HepG2 (cell line): ENCODE measurements at regions not wholly inside any gene's neighbourhood (a gene's known extent, or its start where the extent isn't known, plus 50 kb on each side); places are given as distances from the start of the nearest gene placed in this dataset.

Experiments used
- ARID3A ChIP-seq: IDR thresholded peaks from 2 replicates; pipeline ENCODE4 v1.6.1; 2012; ENCODE audit warnings: low read depth, low read length, improper control_type of control experiment
- ARID5B ChIP-seq: IDR thresholded peaks from 2 replicates; pipeline ENCODE4 v1.4.0; 2020; ENCODE audit warnings: mild to moderate bottlenecking, missing genetic modification reagents
- BCL6 ChIP-seq: IDR thresholded peaks from 2 replicates; pipeline ENCODE4 v1.6.1; 2016; ENCODE audit warnings: missing genetic modification reagents, missing compliant biosample characterization
- FOXP4 ChIP-seq: sonication (generic); formaldehyde crosslinking; IDR thresholded peaks from 2 replicates; pipeline ENCODE4 v1.4.0; 2020; ENCODE audit warnings: missing genetic modification reagents
- GABPB1 ChIP-seq: IDR thresholded peaks from 2 replicates; pipeline ENCODE4 v1.6.1; 2016; ENCODE audit warnings: mild to moderate bottlenecking, missing genetic modification reagents, moderate library complexity, missing compliant biosample characterization
- KDM3A ChIP-seq: IDR thresholded peaks from 2 replicates; pipeline ENCODE4 v1.6.1; 2018; ENCODE audit warnings: low read depth, missing compliant biosample characterization
- KLF13 ChIP-seq: sonication (generic); formaldehyde crosslinking; IDR thresholded peaks from 2 replicates; pipeline ENCODE4 v1.4.0; 2020; ENCODE audit warnings: mild to moderate bottlenecking, missing genetic modification reagents
- NFAT5 ChIP-seq: sonication (generic); formaldehyde crosslinking; IDR thresholded peaks from 2 replicates; pipeline ENCODE4 v1.4.0; 2020; ENCODE audit warnings: missing genetic modification reagents
- SIX1 ChIP-seq: sonication (generic); formaldehyde crosslinking; IDR thresholded peaks from 2 replicates; pipeline ENCODE4 v1.4.0; 2020; ENCODE audit warnings: missing genetic modification reagents, borderline replicate concordance
- ZNF160 ChIP-seq: sonication (generic); formaldehyde crosslinking; IDR thresholded peaks from 2 replicates; pipeline ENCODE4 v1.8.0; 2022; ENCODE audit warnings: mild to moderate bottlenecking, inconsistent platforms, missing genetic modification reagents
- ZNF263 ChIP-seq: sonication (generic); formaldehyde crosslinking; IDR thresholded peaks from 2 replicates; pipeline ENCODE4 v1.4.0; 2020; ENCODE audit warnings: missing genetic modification reagents
- ZNF530 ChIP-seq: sonication (generic); formaldehyde crosslinking; IDR thresholded peaks from 2 replicates; pipeline ENCODE4 v1.5.0; 2020; ENCODE audit warnings: low read depth, mild to moderate bottlenecking, missing genetic modification reagents
- ZNF800 ChIP-seq: sonication (generic); formaldehyde crosslinking; IDR thresholded peaks from 2 replicates; pipeline ENCODE4 v1.4.0; 2020; ENCODE audit warnings: missing genetic modification reagents
- ZNF878 ChIP-seq: sonication (generic); formaldehyde crosslinking; IDR thresholded peaks from 2 replicates; pipeline ENCODE4 v1.8.1; 2023; ENCODE audit warnings: mild to moderate bottlenecking, missing genetic modification reagents, moderate library complexity

GRCh38 chr22:26763633-26764361, 106.4 kb downstream of the MIAT start (continued):
- peak; percentile 45; the same call in 1 of the 2 replicates for TF ChIP-seq ARID5B
- peak; percentile 65 for TF ChIP-seq FOXP4 (CRISPR knock-in tag)
- TF ChIP-seq KDM3A (CRISPR knock-in tag), result no peak
- no peak for TF ChIP-seq NFAT5 (CRISPR knock-in tag)
- TF ChIP-seq ZNF160 (CRISPR knock-in tag), result no peak
- TF ChIP-seq ZNF800, result no peak
- TF ChIP-seq ZNF878 (CRISPR knock-in tag), result no peak; the same call in 1 of the 2 replicates
- TF ChIP-seq ARID3A, result no peak
- TF ChIP-seq ZNF263 (CRISPR knock-in tag), result no peak
- no peak for TF ChIP-seq SIX1
- peak; percentile 65 for TF ChIP-seq BCL6 (CRISPR knock-in tag)
- TF ChIP-seq ZNF530 (CRISPR knock-in tag), result no peak
- peak; percentile 26; the same call in 1 of the 2 replicates for TF ChIP-seq GABPB1 (CRISPR knock-in tag)
- TF ChIP-seq KLF13 (CRISPR knock-in tag), result no peak
